ENCODE measurements at regions not wholly inside any gene's neighbourhood (a gene's known extent, or its start where the extent isn't known, plus 50 kb on each side); places are given as distances from the start of the nearest gene placed in this dataset.
"Not testable (repeated sequence)": the region's sequence is repeated elsewhere in the genome, so short reads cannot be mapped to it uniquely, and the experiment has no call there.

DNA sequence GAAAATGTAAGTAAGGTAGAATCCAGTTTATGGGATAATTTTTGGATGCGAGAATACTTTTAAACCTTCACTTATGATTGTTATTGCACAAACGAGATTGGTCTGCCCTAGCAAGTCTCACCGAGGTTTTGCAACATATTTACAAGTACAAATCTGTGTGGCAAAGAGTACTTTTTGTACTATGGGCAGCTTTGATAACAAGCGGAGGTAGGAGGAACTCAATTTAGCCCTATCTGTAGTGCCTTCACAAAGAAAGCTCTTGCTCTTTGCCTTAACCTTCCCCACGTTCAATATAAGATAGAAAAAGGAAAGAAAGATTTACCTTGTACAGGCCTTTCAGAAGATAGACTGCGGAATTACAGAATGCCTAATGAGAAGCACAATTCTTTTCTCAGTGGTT is 77.5 kb upstream of the HIVEP1 start:
- Mint-ChIP-seq H3K9me3 (peaks cover 3% of the 10 kb centered on the region), H3K27me3 (ENCODE audit: low read depth) (no peaks in the 10 kb centered on the region), H3K4me1 (ENCODE audit: low read depth) (peaks cover 1% of the 10 kb centered on the region), H3K36me3 (ENCODE audit: low read depth) (no peaks in the 10 kb centered on the region), H3K27ac (no peak overlapping the region), H3K4me3 (no peak overlapping the region)

DNA sequence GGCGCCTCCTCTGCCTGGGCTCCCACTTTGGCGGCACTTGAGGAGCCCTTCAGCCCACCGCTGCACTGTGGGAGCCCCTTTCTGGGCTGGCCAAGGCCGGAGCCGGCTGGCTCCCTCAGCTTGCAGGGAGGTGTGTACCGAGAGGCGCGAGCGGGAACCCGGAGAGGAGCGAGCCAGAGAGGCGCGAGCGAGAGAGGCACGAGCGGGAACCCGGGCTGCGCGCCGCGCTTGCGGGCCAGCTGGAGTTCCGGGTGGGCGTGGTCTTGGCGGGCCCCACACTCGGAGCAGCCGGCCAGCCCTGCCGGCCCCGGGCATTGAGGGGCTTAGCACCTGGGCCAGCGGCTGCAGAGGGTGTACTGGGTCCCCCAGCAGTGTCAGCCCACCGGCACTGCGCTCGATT is 79.2 kb upstream of the HIVEP1 start:
- H3K9me3 Mint-ChIP-seq; H3K27me3 Mint-ChIP-seq (ENCODE audit: low read depth); H3K27ac Mint-ChIP-seq; H3K36me3 Mint-ChIP-seq (ENCODE audit: low read depth); H3K4me3 Mint-ChIP-seq; H3K4me1 Mint-ChIP-seq (ENCODE audit: low read depth): not testable (repeated sequence)

DNA sequence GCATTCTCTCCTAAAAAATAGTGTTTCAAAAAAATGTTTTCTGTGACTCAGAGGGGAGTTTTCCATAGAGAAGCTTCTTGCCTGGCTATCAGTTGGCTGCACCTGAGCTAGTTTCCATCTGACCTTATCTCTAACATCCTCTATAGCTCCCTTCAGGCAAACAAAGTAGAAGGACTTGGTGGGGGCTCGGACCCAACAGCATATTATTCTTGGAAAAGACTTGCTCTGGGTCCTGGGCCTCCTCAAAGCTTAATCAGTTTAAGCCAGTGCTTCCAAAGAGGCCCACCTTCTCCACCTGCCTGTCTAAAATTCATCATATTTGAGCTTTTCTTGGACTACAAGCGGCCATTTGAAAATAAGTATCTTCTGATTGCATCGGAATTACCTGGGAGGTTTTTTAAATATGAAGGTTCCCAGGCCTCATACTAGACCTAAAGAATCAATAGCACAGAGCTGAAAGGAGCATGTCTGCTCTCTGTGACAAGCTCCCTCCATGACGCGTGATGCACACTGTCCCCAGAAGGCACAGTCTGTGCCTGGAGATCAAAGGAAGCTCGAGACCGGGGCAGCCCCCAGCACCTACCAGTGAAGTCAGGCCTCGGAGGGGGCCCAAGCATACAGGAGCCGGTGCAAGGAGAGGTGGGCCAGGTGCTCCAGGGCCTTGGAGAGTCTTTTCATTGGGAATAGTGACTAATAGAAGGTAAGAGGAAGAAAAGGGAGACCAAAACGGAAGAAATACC is 80.6 kb upstream of the HIVEP1 start:
- Mint-ChIP-seq H3K27me3 (ENCODE audit: low read depth) (peaks cover 1% of the 10 kb centered on the region), H3K36me3 (ENCODE audit: low read depth) (no peaks in the 10 kb centered on the region), H3K4me3 (no peak overlapping the region), H3K27ac (no peak overlapping the region), H3K4me1 (ENCODE audit: low read depth) (no peaks in the 10 kb centered on the region), H3K9me3 (peaks cover 3% of the 10 kb centered on the region)

DNA sequence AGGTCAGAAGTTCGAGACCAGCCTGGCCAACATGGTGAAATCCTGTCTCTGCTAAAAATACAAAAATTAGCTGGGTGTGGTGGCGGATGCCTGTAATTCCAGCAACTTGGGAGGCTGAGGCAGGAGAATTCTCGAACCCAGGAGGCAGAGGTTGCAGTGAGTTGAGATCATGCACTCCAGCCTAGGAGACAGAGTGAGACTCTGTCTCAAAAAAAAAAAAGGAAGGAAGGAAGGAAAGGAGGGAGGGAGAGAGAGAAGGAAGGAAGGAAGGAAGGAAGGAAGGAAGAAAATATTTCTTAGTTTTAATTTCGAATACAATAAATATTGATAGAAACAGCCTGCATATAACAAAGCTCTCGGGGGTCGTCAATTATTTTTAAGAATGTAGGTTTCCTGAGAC is 81.3 kb upstream of the HIVEP1 start:
- not testable (repeated sequence) for H3K4me3 Mint-ChIP-seq; H3K9me3 Mint-ChIP-seq; H3K4me1 Mint-ChIP-seq (ENCODE audit: low read depth); H3K36me3 Mint-ChIP-seq (ENCODE audit: low read depth); H3K27me3 Mint-ChIP-seq (ENCODE audit: low read depth); H3K27ac Mint-ChIP-seq

DNA sequence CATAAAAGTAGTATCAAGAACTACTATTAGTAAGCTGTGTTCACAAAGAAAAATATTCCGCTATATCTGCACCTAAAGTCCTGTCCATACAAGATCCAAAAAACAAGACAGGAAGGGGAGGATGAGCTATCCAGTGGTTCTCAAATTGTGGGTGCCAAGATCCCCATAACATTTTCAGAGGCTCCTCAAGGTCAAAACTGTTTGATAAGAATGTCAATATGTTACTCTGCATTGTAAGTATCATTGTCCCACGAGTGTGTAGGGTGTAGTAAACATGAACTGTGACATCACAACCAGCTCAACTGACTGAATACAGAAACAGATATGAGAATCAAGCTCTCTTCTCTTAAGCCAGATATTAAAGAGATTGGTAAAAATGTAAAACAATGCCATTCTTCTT is 81.9 kb upstream of the HIVEP1 start:
- Mint-ChIP-seq H3K27ac (no peak overlapping the region), H3K36me3 (ENCODE audit: low read depth) (no peaks in the 10 kb centered on the region), H3K4me3 (no peak overlapping the region), H3K27me3 (ENCODE audit: low read depth) (peaks cover 6% of the 10 kb centered on the region), H3K9me3 (no peaks in the 10 kb centered on the region), H3K4me1 (ENCODE audit: low read depth) (no peaks in the 10 kb centered on the region)

DNA sequence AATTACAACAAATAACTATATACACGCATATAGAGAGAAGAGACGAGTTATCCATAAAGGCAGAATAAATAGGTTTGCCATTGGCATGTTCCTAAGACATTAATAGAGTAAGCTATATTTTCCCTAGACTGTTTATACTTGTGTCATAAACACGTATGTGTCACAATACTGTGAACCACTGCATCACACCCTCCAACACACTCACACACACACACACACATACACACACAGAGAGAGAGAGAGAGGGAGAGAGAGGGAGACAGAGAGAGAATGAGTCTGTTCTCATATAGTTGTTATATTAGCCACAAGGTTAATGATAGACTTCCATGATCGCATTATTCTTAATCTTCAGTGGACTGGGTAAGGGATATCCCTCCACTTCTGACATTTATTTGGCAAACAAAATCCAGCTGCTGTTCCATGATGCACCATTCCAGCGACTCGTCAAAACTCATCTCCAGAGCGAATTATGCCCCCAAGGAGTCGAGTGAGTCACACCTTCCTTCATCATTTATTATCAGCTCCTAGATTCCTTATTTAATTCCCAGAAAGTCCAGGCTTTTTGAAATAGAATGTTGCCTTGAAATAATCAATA is 82.8 kb upstream of the HIVEP1 start:
- Mint-ChIP-seq H3K27me3 (ENCODE audit: low read depth) (peaks cover 6% of the 10 kb centered on the region), H3K27ac (no peak overlapping the region), H3K36me3 (ENCODE audit: low read depth) (no peaks in the 10 kb centered on the region), H3K4me1 (ENCODE audit: low read depth) (no peaks in the 10 kb centered on the region), H3K4me3 (no peak overlapping the region), H3K9me3 (no peaks in the 10 kb centered on the region)

DNA sequence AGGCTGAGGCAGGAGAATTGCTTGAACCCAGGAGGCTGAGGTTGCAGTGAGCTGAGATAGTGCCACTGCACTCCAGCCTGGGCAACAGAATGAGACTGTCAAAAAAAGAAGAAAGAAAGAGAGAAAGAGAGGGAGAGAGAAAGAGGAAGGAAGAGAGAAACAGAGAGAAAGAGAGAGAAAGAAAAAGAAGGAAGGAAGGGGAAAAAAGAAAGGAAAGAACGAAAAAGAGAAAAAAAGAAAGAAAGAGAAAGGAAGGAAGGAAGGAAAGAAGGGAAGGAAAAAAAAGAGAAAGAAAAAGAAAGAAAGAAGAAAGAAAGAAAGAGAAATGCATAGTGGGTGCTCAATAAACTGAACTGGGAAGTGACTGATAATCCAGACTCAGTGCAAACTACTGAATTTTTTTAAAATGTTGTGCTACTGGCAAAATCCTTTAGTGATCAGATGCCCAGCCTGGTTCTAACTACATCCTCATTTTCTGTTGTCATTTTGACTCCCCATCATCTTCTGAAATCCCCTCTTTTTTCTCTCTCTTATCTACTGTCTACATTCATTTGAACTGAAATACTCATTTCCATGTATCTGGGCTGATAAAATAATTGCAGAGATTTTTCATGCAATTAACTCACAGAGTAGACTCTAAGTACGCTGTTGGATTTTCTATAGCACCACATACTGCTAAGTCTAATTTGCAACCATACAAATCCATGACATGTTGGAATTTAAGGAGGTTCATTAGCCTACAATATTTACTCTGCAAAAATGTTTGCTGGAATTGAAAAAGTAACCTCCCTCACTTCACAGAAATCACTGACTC is 85.3 kb upstream of the HIVEP1 start:
- H3K4me3 Mint-ChIP-seq, result no peak overlapping the region
- H3K27me3 Mint-ChIP-seq (ENCODE audit: low read depth), result peaks cover 6% of the 10 kb centered on the region
- H3K4me1 Mint-ChIP-seq (ENCODE audit: low read depth), result no peaks in the 10 kb centered on the region
- H3K9me3 Mint-ChIP-seq, result no peaks in the 10 kb centered on the region
- no peaks in the 10 kb centered on the region for H3K36me3 Mint-ChIP-seq (ENCODE audit: low read depth)
- H3K27ac Mint-ChIP-seq, result no peak overlapping the region

DNA sequence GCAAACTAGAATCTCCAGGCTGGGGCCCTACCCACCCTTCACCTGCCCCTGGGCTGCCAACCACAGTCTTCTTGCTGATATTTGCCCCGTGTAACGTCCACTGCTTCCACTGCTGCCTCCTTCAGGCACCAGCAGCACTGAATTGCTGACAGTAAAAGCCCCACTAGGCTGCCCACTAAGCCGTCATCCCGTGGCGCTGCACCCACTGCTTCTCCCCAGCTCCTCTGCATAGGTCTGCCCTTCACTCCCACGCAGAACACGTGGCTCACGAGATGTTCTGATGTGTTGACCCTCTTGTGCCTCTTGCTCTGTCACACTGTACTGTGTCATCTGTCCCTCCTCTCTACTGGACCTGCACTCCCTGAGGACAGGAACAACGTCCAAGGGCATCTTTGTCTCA is 86.3 kb upstream of the HIVEP1 start:
- H3K4me3 Mint-ChIP-seq, result no peak overlapping the region
- no peaks in the 10 kb centered on the region for H3K4me1 Mint-ChIP-seq (ENCODE audit: low read depth)
- peaks cover 6% of the 10 kb centered on the region for H3K27me3 Mint-ChIP-seq (ENCODE audit: low read depth)
- no peaks in the 10 kb centered on the region for H3K9me3 Mint-ChIP-seq
- no peak overlapping the region for H3K27ac Mint-ChIP-seq
- H3K36me3 Mint-ChIP-seq (ENCODE audit: low read depth), result no peaks in the 10 kb centered on the region

DNA sequence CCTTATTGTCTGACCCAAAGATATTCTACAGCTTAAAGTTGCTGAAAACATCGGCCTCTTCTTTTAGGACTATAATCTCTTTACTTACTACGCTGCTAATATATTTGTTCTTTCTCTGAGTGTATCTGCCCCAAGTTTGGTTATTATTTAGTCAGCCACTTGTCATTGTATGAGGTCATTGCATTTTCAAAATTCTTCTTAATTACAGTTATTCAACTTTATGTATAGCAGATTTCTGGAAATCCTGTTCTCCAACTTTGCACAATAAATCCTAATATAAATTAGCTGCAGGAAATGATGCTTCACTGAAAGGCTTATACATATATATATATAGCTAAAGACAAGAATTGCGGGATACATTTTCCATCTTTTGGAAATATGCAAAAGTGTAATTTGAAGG is 88.5 kb upstream of the HIVEP1 start:
- Mint-ChIP-seq H3K9me3 (no peaks in the 10 kb centered on the region), H3K27ac (no peak overlapping the region), H3K4me1 (ENCODE audit: low read depth) (no peaks in the 10 kb centered on the region), H3K27me3 (ENCODE audit: low read depth) (peaks cover 6% of the 10 kb centered on the region), H3K4me3 (no peak overlapping the region), H3K36me3 (ENCODE audit: low read depth) (no peaks in the 10 kb centered on the region)

DNA sequence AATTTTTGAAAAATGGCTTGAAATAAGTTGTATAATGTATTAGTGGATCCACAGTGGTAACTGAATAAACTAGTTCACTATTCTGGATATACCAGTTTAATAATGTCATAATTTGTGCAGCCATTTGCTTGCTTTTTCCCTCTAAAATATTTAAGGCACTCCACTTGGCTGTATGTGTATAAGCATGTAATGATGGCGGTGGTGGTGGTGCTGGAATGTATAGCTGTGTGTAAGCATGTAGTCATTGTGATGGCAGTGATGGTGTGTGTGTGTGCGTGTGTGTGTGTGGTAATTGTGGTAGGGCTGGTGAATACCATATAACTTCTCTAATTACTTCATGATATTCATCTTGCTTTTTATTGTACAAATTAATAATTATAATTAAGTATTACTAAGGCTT is 89.2 kb upstream of the HIVEP1 start:
- no peaks in the 10 kb centered on the region for H3K9me3 Mint-ChIP-seq
- H3K36me3 Mint-ChIP-seq (ENCODE audit: low read depth), result no peaks in the 10 kb centered on the region
- no peak overlapping the region for H3K4me3 Mint-ChIP-seq
- no peaks in the 10 kb centered on the region for H3K4me1 Mint-ChIP-seq (ENCODE audit: low read depth)
- peaks cover 6% of the 10 kb centered on the region for H3K27me3 Mint-ChIP-seq (ENCODE audit: low read depth)
- no peak overlapping the region for H3K27ac Mint-ChIP-seq

DNA sequence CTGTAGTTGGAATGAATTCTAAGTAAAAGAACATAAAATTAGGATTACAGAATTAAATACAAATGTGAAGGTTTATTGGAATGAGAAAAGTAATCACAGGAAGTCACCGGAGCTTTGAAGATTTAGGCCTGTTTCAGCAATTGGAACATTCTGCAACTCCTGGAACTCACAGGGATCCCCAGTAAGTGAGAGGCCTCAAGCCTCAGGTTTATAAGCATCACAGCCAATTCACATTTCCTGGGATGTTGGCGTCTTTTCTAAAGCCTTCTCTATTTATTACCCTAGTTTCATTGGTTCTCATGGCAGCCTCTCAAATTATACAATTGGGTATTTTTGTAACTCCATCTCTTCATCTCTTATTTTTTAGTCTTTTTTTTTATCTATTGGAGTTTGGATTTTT is 90.4 kb upstream of the HIVEP1 start:
- Mint-ChIP-seq H3K9me3 (no peaks in the 10 kb centered on the region), H3K27me3 (ENCODE audit: low read depth) (peaks cover 6% of the 10 kb centered on the region), H3K4me1 (ENCODE audit: low read depth) (no peaks in the 10 kb centered on the region), H3K4me3 (no peak overlapping the region), H3K36me3 (ENCODE audit: low read depth) (no peaks in the 10 kb centered on the region), H3K27ac (no peak overlapping the region)

DNA sequence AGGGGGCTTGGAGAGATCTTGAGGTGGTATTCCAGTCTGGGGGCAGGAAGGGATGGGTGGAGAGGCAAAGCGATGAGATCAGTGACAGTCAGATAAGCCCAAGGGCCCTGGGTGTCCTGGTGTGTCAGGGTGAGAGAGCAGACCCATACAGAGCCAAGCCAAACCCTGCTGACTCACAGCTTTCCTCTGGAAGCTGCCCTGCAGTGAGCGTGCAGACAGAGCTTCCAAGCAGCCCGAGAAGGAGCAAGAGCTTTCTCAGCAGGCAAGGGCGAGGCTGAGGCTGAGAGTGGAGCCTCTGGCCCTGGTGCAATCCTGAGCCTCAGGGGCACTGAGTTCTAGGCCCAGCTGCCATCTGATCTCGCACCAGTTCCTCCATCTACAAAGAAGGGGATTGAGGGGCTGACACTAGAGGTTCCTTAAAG is 91.1 kb upstream of the HIVEP1 start:
- Mint-ChIP-seq H3K9me3 (no peaks in the 10 kb centered on the region), H3K36me3 (ENCODE audit: low read depth) (no peaks in the 10 kb centered on the region), H3K4me3 (no peak overlapping the region), H3K27me3 (ENCODE audit: low read depth) (peaks cover 2% of the 10 kb centered on the region), H3K4me1 (ENCODE audit: low read depth) (no peaks in the 10 kb centered on the region), H3K27ac (no peak overlapping the region)

DNA sequence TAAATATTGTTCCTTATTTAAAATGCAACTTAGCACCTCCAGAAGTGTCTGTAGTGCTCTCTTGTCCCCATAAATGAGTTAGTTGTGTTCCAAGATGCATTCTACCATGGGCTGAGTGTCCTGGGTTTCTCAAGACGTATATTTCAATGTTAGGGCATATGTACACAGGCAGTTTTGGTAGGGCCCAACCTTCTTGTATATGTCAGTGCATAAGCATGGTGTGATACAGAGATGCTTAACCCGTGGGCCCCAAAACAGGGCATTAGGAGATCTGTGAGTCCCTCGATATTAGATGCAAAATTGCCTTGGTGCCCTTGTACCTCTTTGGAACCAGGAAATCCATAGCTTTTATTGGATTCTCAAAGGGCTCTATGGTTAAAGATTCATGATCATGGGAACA is 91.5 kb upstream of the HIVEP1 start:
- Mint-ChIP-seq H3K4me3 (no peak overlapping the region), H3K27ac (no peak overlapping the region), H3K9me3 (no peaks in the 10 kb centered on the region), H3K27me3 (ENCODE audit: low read depth) (no peaks in the 10 kb centered on the region), H3K4me1 (ENCODE audit: low read depth) (no peaks in the 10 kb centered on the region), H3K36me3 (ENCODE audit: low read depth) (no peaks in the 10 kb centered on the region)

DNA sequence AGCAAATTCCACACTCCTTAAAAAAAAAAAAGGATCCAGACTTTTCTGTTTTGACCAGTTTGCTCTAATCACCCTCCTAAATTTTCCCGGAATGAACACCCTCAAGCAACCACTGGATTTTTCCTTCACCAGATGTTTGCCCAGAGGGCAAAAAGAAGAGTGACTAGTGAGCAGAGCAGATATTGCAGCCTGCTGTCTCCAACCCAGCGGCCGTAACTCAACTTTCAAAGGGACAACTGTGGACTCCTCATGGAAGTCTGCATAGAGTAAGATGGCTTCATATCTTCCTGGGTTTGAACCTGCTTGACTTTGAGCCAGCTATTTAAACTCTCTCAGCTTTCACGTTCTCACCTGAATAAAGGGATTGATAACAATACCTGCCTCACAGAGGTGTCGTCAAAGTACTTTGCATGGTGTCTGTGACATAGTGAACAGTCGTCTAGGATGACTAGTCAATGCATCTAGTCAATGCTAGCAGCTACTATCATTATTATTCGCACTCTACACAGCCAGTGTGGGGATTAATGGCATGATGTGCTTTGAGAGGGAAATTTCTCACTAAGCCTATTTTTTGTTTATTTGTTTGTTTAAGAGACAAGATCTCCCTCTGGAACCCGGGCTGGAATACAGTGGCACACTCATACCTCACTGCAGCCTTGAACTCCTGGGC is 92.2 kb upstream of the HIVEP1 start:
- no peaks in the 10 kb centered on the region for H3K36me3 Mint-ChIP-seq (ENCODE audit: low read depth)
- H3K27ac Mint-ChIP-seq, result no peak overlapping the region

More for the DNA sequence above, 92.2 kb upstream of the HIVEP1 start:
- Mint-ChIP-seq H3K4me3 (no peak overlapping the region), H3K4me1 (ENCODE audit: low read depth) (no peaks in the 10 kb centered on the region), H3K27me3 (ENCODE audit: low read depth) (no peaks in the 10 kb centered on the region), H3K9me3 (no peaks in the 10 kb centered on the region)

All from T-helper 1 cell treated with Interleukin-12 subunit alpha and Interleukin-12 subunit beta and Interleukin-4 antibody, amounts not matched to agents 30 μg/mL and 1 μg/mL, for 36 hours (primary cell).